ENCODE measurements at regions not wholly inside any gene's neighbourhood (a gene's known extent, or its start where the extent isn't known, plus 50 kb on each side); places are given as distances from the start of the nearest gene placed in this dataset.
"Not testable (repeated sequence)": the region's sequence is repeated elsewhere in the genome, so short reads cannot be mapped to it uniquely, and the experiment has no call there.

GRCh38 chr13:81406639-81407292 is 1065.8 kb upstream of the SPRY2 start:
- DNase-seq: no peak

GRCh38 chr13:81406022-81406421 is 1065.1 kb upstream of the SPRY2 start:
- DNase-seq: no peak

DNA sequence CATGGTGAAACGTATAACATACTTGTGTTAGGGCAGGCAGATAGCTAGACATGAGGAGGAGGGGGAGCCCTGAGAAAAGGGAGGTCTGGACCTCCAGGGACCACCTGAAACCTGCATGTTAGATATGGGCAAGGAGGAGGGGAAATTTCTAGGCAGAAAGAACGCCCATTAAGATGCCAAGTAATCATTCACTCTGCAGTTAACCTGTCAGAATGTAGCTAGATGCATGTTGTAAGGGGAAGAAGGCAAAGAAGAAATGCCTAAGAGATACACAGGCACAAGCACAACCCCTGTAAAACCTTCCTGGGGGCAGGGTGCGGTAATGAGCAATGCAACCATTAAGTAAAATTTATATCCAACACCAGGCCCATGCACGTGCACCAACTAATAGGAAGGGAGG is 1055.3 kb upstream of the SPRY2 start:
- DNase-seq: no peak

- DNase-seq: no peak
Observed at GRCh38 chr13:81395368-81395767, 1054.4 kb upstream of the SPRY2 start.

- DNase-seq: no peak
Observed at GRCh38 chr13:81394640-81395039, 1053.7 kb upstream of the SPRY2 start.

- no peak for DNase-seq
Observed at GRCh38 chr13:81393721-81394120, 1052.8 kb upstream of the SPRY2 start.

DNA sequence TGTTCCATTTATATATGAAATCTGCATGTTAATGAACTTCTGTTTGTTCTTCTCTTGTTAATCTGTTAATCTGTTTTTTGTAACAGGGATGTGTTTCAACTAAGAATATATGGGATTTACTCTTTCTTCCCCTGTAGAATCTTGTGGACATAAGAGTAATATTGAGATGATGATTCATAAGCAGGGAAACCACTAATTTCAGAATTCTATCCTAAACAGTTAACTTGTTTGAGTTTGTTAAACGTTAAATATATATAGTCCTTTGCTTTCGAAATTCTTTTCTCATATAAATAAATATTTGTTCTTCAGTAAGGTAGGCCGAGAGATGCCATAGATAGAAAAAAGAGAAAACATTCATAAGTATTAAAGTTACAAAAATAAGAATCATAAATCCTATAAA is 1052.2 kb upstream of the SPRY2 start:
- no peak for DNase-seq

DNA sequence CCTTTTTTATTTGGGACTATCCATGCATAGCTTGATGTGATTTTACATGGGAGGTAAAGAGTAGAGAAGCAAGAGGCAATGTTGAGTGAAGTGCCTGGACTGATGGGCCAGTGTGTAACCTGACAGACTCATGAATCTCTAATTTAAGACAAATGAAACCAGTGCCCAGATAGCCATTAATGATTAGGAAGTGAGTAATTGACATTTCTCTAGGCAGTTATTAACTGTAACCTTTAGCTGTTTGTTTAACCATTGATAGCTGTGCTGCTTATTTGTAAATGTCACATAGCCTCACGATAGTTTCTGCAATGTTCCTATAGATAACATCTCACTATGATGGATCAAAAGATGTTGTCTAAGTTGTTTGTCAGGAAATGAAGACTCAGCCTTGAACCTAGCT is 1047.5 kb upstream of the SPRY2 start:
- DNase-seq: no peak

- DNase-seq: no peak
Observed at GRCh38 chr13:81383444-81383843, 1042.5 kb upstream of the SPRY2 start.

DNA sequence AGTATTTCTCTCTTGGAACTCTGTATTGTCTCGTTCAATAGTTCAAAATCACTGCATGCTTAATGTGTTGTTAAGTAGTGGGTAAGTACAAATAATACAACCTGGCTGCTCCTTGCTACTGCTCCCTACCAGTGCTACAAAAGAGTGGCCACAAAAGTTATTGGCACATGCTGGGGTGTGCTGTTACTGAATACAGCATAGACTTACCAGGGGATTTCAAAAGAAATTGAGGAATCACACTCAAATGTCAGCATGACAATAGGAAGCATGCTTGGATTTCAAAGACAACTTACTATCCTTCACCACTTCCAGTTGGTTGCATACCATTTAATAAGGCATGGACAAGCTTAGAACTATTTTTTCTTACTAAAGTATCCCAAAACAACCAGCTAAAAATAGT is 1041.3 kb upstream of the SPRY2 start:
- DNase-seq: no peak

- no peak for DNase-seq
Observed at GRCh38 chr13:81381560-81381959, 1040.6 kb upstream of the SPRY2 start.

DNA sequence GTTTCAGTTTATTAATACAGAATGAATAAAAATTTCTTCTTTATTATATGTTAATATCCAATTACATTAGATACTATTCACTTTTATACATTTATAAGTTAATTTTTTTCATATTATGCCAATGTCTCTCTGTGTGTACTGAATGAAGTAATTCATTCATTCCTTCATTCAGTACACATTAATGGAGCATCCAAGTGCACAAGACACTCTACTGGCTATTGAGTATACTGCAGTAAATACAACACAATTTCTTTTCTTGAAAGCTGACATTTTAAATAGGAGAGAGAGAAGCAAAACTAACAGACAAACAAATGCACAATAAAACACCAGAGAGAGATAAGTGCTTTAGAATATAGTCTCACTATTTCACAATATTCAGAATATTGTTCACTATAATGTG is 1038.3 kb upstream of the SPRY2 start:
- no peak for DNase-seq

DNA sequence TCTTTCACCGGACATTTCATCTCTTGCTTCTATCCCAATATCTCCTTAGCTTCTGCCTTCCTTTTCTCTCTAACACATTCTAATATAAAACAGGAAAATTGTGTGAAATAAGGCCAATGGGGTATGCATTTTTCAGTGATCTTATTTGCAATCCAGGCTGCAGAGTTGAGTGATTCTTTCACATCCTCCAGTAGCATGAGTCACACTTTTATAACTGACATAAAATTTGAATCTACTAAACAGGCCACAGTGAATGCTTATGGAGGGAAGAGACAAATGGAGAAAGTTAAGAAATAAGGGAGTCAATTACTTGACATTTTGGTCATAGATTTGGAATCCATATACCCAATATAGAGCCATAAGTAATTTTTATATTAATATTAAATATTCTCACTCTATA is 1037.0 kb upstream of the SPRY2 start:
- DNase-seq: no peak

DNA sequence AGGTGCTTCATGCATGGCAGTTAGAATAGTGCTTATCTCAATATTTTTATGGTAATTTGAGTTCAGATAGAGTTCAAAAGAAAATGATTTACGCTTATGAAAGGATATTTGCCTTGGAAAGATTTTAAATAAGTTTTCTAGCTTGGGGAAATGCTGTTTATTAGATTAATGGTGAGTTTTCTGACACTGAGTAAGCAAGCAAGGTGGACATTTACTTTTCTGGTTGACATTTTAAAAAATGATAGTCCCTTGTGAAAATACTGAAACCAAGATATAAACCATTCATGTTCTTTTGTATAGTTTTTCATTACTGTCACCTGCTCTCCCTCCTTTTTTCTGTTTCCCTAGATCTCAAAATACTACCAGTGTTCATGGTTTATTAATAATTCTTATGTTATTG is 1034.8 kb upstream of the SPRY2 start:
- DNase-seq: no peak

- DNase-seq: not testable (repeated sequence)
Observed at GRCh38 chr13:81362711-81363110, 1021.8 kb upstream of the SPRY2 start.

DNA sequence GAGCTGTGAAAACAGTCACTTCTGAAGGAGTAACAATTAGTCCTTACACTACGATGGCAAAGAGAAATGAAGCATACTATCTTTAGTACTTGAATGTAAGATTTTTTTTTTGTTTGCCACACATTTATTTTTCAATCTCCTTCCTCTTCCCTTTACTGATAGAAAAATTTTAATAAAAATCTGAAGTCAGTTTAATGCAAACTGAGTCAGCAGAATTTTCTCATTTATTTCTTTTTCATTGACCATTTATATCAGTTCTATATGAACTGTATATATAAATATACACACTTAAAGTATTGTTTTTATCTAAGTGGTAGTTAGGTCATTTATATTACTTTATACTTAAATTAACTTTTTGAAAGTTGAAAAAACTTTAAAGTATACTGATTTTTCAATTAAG is 1009.1 kb upstream of the SPRY2 start:
- DNase-seq: no peak

DNA sequence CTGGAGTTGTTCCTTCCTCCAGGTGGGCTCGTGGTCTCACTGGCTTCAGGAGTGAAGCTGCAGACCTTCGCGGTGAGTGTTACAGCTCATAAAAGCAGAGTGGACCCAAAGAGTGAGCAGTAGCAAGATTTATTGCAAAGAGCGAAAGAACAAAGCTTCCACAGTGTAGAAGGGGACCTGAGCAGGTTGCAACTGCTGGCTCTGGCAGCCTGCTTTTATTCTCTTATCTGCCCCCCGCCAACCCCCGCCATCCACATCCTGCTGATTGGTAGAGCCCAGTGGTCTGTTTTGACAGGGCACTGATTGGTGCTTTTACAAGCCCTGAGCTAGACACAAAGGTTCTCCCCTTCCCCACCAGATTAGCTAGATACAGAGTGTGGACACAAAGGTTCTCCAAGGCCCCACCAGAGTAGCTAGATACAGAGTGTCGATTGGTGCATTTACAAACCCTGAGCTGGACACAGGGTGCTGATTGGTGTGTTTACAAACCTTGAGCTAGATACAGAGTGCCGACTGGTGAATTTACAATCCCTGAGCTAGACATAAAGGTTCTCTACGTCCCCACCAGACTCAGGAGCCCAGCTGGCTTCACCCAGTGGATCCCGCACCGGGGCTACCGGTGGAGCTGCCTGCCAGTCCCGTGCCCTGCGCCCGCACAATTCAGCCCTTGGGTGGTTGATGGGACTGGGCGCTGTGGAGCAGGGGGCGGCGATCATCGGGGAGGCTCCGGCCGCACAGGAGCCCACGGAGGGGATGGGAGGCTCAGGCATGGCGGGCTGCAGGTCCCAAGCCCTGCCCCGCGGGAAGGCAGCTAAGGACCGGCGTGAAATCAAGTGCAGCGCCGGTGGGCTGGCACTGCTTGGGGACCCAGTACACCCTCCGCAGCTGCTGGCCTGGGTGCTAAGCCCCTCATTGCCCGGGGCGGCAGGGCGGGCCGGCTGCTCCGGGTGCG is 999.5 kb upstream of the SPRY2 start:
- DNase-seq: not testable (repeated sequence)

GRCh38 chr13:81339666-81340065 is 998.7 kb upstream of the SPRY2 start:
- not testable (repeated sequence) for DNase-seq

- no peak for DNase-seq
Observed at GRCh38 chr13:81334481-81334880, 993.6 kb upstream of the SPRY2 start.

GRCh38 chr13:81326913-81327312 is 986.0 kb upstream of the SPRY2 start:
- DNase-seq: no peak

GRCh38 chr13:81320516-81320915 is 979.6 kb upstream of the SPRY2 start:
- DNase-seq: no peak

- no peak for DNase-seq
Observed at GRCh38 chr13:81319351-81319750, 978.4 kb upstream of the SPRY2 start.

GRCh38 chr13:81318231-81319019 is 977.5 kb upstream of the SPRY2 start:
- no peak for DNase-seq

GRCh38 chr13:81314461-81314860 is 973.5 kb upstream of the SPRY2 start:
- no peak for DNase-seq

All from activated gamma-delta T cell treated with Interleukin-2 at 50 U/mL for 16 hours (primary cell).